ENCODE measurements at regions not wholly inside any gene's neighbourhood (a gene's known extent, or its start where the extent isn't known, plus 50 kb on each side); places are given as distances from the start of the nearest gene placed in this dataset.

GRCh38 chr1:11373029-11373894, 100.3 kb downstream of the UBIAD1 start:
- no peak for DNase-seq

- DNase-seq, result no peak
These were observed 101.1 kb downstream of the UBIAD1 start for GRCh38 chr1:11373895-11374747.

- no peak for DNase-seq
These were observed 101.7 kb downstream of the UBIAD1 start for GRCh38 chr1:11374748-11375110.

GRCh38 chr1:11377001-11377583, 101.9 kb upstream of the DISP3 start:
- DNase-seq, result peak in 1 of 56 donors; percentile 6

- no peak for DNase-seq
These were observed 101.0 kb upstream of the DISP3 start for GRCh38 chr1:11377954-11378353.

GRCh38 chr1:11379851-11380250, 99.1 kb upstream of the DISP3 start:
- no peak for DNase-seq

GRCh38 chr1:11380500-11380899, 98.5 kb upstream of the DISP3 start:
- DNase-seq, result no peak

- DNase-seq, result peak in 9 of 56 donors; percentile 4 to 56 (median 13)
These were observed 95.3 kb upstream of the DISP3 start for GRCh38 chr1:11383553-11384169.

GRCh38 chr1:11384170-11384554, 94.8 kb upstream of the DISP3 start:
- DNase-seq, result peak in 1 of 56 donors; percentile 56

- no peak for DNase-seq
These were observed 91.1 kb upstream of the DISP3 start for GRCh38 chr1:11387829-11388228.

- DNase-seq, result no peak
These were observed 90.3 kb upstream of the DISP3 start for GRCh38 chr1:11388617-11389016.

- no peak for DNase-seq
These were observed 87.6 kb upstream of the DISP3 start for GRCh38 chr1:11391327-11391726.

GRCh38 chr1:11391886-11392285, 87.1 kb upstream of the DISP3 start:
- DNase-seq, result peak in 6 of 56 donors; percentile 0 to 30 (median 12)

GRCh38 chr1:11394592-11395245, 84.2 kb upstream of the DISP3 start:
- DNase-seq, result no peak

GRCh38 chr1:11395616-11396015, 83.3 kb upstream of the DISP3 start:
- no peak for DNase-seq

GRCh38 chr1:11397151-11397901, 81.6 kb upstream of the DISP3 start:
- DNase-seq, result no peak

- no peak for DNase-seq
These were observed 79.7 kb upstream of the DISP3 start for GRCh38 chr1:11399250-11399649.

- DNase-seq, result no peak
These were observed 78.8 kb upstream of the DISP3 start for GRCh38 chr1:11400155-11400554.

- DNase-seq, result no peak
These were observed 78.4 kb upstream of the DISP3 start for GRCh38 chr1:11400567-11400966.

- DNase-seq, result no peak
These were observed 72.1 kb upstream of the DISP3 start for GRCh38 chr1:11406845-11407244.

Data from amygdala (tissue), 56 donors.